ENCODE measurements at regions not wholly inside any gene's neighbourhood (a gene's known extent, or its start where the extent isn't known, plus 50 kb on each side); places are given as distances from the start of the nearest gene placed in this dataset.

DNA sequence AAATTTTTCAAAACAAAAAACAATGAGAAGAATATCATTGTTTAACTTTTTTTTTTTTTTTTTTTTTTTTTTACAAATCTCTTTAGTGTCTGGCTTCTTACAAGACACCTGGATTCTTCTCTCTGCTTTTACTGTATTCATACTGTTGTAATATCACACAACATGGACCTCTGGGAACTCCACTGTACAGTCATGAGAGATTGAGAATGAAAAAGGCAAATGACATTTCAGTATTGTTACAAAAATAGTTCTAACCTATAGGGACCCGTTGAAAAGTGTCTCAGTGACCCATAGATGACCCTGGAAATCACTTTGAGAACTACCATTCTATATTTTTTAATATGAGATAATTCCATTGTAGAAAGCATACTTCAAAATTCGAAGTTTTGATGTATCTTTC is 124.4 kb downstream of the SLIT2 start:
- TF ChIP-seq, protein P1, sequence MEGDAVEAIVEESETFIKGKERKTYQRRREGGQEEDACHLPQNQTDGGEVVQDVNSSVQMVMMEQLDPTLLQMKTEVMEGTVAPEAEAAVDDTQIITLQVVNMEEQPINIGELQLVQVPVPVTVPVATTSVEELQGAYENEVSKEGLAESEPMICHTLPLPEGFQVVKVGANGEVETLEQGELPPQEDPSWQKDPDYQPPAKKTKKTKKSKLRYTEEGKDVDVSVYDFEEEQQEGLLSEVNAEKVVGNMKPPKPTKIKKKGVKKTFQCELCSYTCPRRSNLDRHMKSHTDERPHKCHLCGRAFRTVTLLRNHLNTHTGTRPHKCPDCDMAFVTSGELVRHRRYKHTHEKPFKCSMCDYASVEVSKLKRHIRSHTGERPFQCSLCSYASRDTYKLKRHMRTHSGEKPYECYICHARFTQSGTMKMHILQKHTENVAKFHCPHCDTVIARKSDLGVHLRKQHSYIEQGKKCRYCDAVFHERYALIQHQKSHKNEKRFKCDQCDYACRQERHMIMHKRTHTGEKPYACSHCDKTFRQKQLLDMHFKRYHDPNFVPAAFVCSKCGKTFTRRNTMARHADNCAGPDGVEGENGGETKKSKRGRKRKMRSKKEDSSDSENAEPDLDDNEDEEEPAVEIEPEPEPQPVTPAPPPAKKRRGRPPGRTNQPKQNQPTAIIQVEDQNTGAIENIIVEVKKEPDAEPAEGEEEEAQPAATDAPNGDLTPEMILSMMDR (IDR thresholded peaks at IDR 0.05; ENCODE audit: low read depth, low read length, missing control alignments), result no peak
- in situ Hi-C loops (cut with HindIII; ENCODE audit: low sequenced_read_pairs), result no loop called here
- no peak overlapping the region for H3K4me3 ChIP-seq (ENCODE audit: low read depth, low read length)

DNA sequence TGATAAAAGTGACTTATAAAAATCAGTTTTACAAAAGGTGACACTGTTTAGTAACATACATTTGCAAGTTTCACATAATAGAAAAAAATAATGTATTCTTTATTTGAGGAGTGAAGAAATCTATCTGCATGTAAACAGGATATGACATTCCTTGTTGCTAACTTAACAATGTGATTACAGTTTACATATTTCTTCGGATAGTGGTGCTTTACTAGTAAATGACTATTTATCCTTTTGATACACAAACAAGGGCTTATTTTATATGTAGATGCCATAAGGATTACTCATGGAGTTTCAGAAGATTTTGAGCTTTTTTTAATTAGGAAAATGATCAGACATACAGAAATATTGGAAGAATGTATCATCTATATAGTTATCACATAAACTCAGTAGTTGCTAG is 126.5 kb downstream of the SLIT2 start:
- TF ChIP-seq, protein P1 (IDR thresholded peaks at IDR 0.05; ENCODE audit: low read depth, low read length, missing control alignments), result no peak
- in situ Hi-C loops (cut with HindIII; ENCODE audit: low sequenced_read_pairs), result no loop called here
- DNase-seq (ENCODE audit: low read depth), result no peak
- no peak overlapping the region for H3K4me3 ChIP-seq (ENCODE audit: low read depth, low read length)

More for the DNA sequence above, 124.4 kb downstream of the SLIT2 start:
- no peak for DNase-seq (ENCODE audit: low read depth)

DNA sequence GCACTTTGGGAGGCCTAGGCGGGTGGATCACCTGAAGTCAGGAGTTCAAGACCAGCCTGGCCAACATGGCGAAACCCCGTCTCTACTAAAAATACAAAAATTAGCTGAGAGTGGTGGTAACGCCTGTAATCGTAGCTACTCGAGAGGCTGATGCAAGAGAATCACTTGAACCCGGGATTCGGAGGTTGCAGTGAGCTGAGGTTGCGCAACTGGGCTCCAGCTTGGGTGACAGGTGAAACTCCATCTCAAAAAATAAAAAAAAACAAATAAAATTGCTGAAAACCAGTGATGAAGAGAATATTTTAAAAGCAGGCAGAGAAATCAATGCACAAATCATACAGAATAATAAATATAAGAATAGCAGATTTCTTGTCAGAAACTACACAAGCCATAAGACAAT is 129.3 kb downstream of the SLIT2 start:
- H3K4me3 ChIP-seq (ENCODE audit: low read depth, low read length), result no peak overlapping the region
- TF ChIP-seq, protein P1 (IDR thresholded peaks at IDR 0.05; ENCODE audit: low read depth, low read length, missing control alignments), result no peak
- no peak for DNase-seq (ENCODE audit: low read depth)
- in situ Hi-C loops (cut with HindIII; ENCODE audit: low sequenced_read_pairs), result no loop called here

GRCh38 chr4:20383283-20383682 is 131.6 kb downstream of the SLIT2 start:
- DNase-seq (ENCODE audit: low read depth), result no peak
- TF ChIP-seq, protein P1 (IDR thresholded peaks at IDR 0.05; ENCODE audit: low read depth, low read length, missing control alignments), result no peak
- in situ Hi-C loops (cut with HindIII; ENCODE audit: low sequenced_read_pairs), result no loop called here
- no peak overlapping the region for H3K4me3 ChIP-seq (ENCODE audit: low read depth, low read length)

GRCh38 chr4:20383969-20384368 is 132.3 kb downstream of the SLIT2 start:
- no peak for DNase-seq (ENCODE audit: low read depth)
- no peak overlapping the region for H3K4me3 ChIP-seq (ENCODE audit: low read depth, low read length)
- TF ChIP-seq, protein P1 (IDR thresholded peaks at IDR 0.05; ENCODE audit: low read depth, low read length, missing control alignments), result no peak
- in situ Hi-C loops (cut with HindIII; ENCODE audit: low sequenced_read_pairs), result no loop called here

GRCh38 chr4:20384456-20384855 is 132.8 kb downstream of the SLIT2 start:
- TF ChIP-seq, protein P1 (IDR thresholded peaks at IDR 0.05; ENCODE audit: low read depth, low read length, missing control alignments), result no peak
- no peak overlapping the region for H3K4me3 ChIP-seq (ENCODE audit: low read depth, low read length)
- in situ Hi-C loops (cut with HindIII; ENCODE audit: low sequenced_read_pairs), result no loop called here

More at GRCh38 chr4:20384456-20384855, 132.8 kb downstream of the SLIT2 start:
- no peak for DNase-seq (ENCODE audit: low read depth)

Measured in astrocyte of the cerebellum (primary cell).